Pancreas (tissue), 10 donors: ENCODE measurements at regions not wholly inside any gene's neighbourhood (a gene's known extent, or its start where the extent isn't known, plus 50 kb on each side); places are given as distances from the start of the nearest gene placed in this dataset.
A peak's percentile ranks its signal among the peaks of the same experiment; 100 is the strongest.

Experiments
- ATAC-seq, 4 donors: fragments of 200-7000 bp; cut with Tn5 transposase; one replicate each; pipeline versions ENCODE4 v1.8.0 to v1.9.1; 2020; ENCODE audit warnings: mild to moderate bottlenecking in 4 of 4, moderate library complexity in 4 of 4
- DNase-seq, 6 donors: peaks; one replicate each; pipeline ENCODE4 v3.0.0-alpha.2; 2020
- FAIRE-seq: peaks from 2 replicates; lab custom pipeline; 2012; peaks lifted over from hg19 to GRCh38; lab: Jason Lieb, UNC
- H3K27ac ChIP-seq, 4 donors: fragments of 200-600 bp; sonication (generic); 1 replicate in 3 of 4; 2 replicates in 1 of 4; pipeline versions ENCODE4 v1.5.0 to v1.8.0; 2020
- H3K27me3 ChIP-seq, 4 donors: fragments of 200-600 bp; one replicate each; pipeline ENCODE4 v1.8.0; 2021
- H3K36me3 ChIP-seq, 3 donors: fragments of 200-600 bp; sonication (generic) in 1 of 3; one replicate each; pipeline versions ENCODE4 v1.5.0 to v1.8.0; 2020 to 2021
- H3K4me1 ChIP-seq, 3 donors: fragments of 200-600 bp; one replicate each; pipeline ENCODE4 v1.8.0; 2021
- H3K4me3 ChIP-seq, 4 donors: fragments of 200-600 bp; sonication (generic) in 2 of 4; one replicate each; pipeline versions ENCODE4 v1.5.0 to v1.8.0; 2020 to 2021
- H3K9me3 ChIP-seq, 4 donors: fragments of 200-600 bp; one replicate each; pipeline ENCODE4 v1.8.0; 2021
- CTCF ChIP-seq, 4 donors: fragments of 200-600 bp; sonication (generic) in 3 of 4; IDR thresholded peaks; one replicate each; pipeline versions ENCODE4 v1.5.0 to v1.8.0; 2021; ENCODE audit warnings: antibody characterized with exemption in 4 of 4
- WGBS, 2 donors: extraction: QIAGEN DNeasy Blood & Tissue Kit; methylation state at CpG; one replicate each; pipeline ENCODE4 v1.1.7; 2013; 5-methylcytosine and 5-hydroxymethylcytosine counted together
- intact Hi-C, 3 donors: fragments of 100-400 bp; cut with DNase I; formaldehyde crosslinking; loops; one replicate each; pipeline versions ENCODE4 v1.11.1 to v1.14.2; 2022
- donor health status: healthy with polysubstance abuse.
- donor health status: DM: no; HTN: no; CAD: no; lungs with moderate emphysema.
- donor health status: DM: no; HTN: no; CAD: no.
- donor health status: control.
- donor health status: control.
- donor health status: Bipolar disorder and iron deficiency.
- donor health status: DM: yes; HTN: yes; CAD: no.
- donor health status: DM: no; HTN: no; CAD: no.
- donor health status: DM: no; HTN: no; CAD: no.
- donor health status: DM: yes; HTN: yes; CAD: no.

- WGBS, 2 donors = 65 to 71% methylated on average over 11 of the region's 11 CpGs
These were observed 248.5 kb upstream of the PDE3A start for GRCh38 chr12:20119596-20120402.

GRCh38 chr12:20120403-20120725, 248.0 kb upstream of the PDE3A start:
- ATAC-seq = no peak
- Histone ChIP-seq H3K4me3 (no peak overlapping the region), H3K9me3 (no peaks in the 10 kb centered on the region), H3K27me3 (no peaks in the 10 kb centered on the region), H3K4me1 (no peaks in the 10 kb centered on the region), H3K36me3 (no peaks in the 10 kb centered on the region), H3K27ac (no peak overlapping the region)
- intact Hi-C loops = no loop called here
- DNase-seq = no peak
- FAIRE-seq = no peak
- TF ChIP-seq CTCF (IDR thresholded peaks at IDR 0.05) = no peak

More at GRCh38 chr12:20119596-20120402, 248.5 kb upstream of the PDE3A start:
- Histone ChIP-seq H3K4me3 (no peak overlapping the region), H3K27ac (no peak overlapping the region), H3K27me3 (no peaks in the 10 kb centered on the region), H3K36me3 (no peaks in the 10 kb centered on the region), H3K9me3 (no peaks in the 10 kb centered on the region), H3K4me1 (no peaks in the 10 kb centered on the region)
- ATAC-seq (no peak), FAIRE-seq (peak; percentile 32), DNase-seq (no peak)
- intact Hi-C loops = no loop called here
- no peak for TF ChIP-seq CTCF (IDR thresholded peaks at IDR 0.05)

- Histone ChIP-seq H3K4me1 (no peaks in the 10 kb centered on the region), H3K9me3 (no peaks in the 10 kb centered on the region), H3K4me3 (no peak overlapping the region), H3K27ac (no peak overlapping the region), H3K27me3 (no peaks in the 10 kb centered on the region), H3K36me3 (no peaks in the 10 kb centered on the region)
- WGBS, 2 donors = 63 to 74% methylated on average over 4 of the region's 4 CpGs
- TF ChIP-seq CTCF (IDR thresholded peaks at IDR 0.05) = no peak
- intact Hi-C loops = no loop called here
- FAIRE-seq (no peak), DNase-seq (no peak), ATAC-seq (no peak)
These were observed 246.1 kb upstream of the PDE3A start for GRCh38 chr12:20122274-20122673.

- Histone ChIP-seq H3K9me3 (no peaks in the 10 kb centered on the region), H3K4me1 (no peaks in the 10 kb centered on the region), H3K4me3 (no peak overlapping the region), H3K36me3 (no peaks in the 10 kb centered on the region), H3K27ac (no peak overlapping the region), H3K27me3 (no peaks in the 10 kb centered on the region)
- 81 to 85% methylated on average over 4 of the region's 4 CpGs for WGBS, 2 donors
- intact Hi-C loops = no loop called here
- FAIRE-seq (no peak), ATAC-seq (no peak), DNase-seq (no peak)
- no peak for TF ChIP-seq CTCF (IDR thresholded peaks at IDR 0.05)
These were observed 244.9 kb upstream of the PDE3A start for GRCh38 chr12:20123465-20123864.

DNA sequence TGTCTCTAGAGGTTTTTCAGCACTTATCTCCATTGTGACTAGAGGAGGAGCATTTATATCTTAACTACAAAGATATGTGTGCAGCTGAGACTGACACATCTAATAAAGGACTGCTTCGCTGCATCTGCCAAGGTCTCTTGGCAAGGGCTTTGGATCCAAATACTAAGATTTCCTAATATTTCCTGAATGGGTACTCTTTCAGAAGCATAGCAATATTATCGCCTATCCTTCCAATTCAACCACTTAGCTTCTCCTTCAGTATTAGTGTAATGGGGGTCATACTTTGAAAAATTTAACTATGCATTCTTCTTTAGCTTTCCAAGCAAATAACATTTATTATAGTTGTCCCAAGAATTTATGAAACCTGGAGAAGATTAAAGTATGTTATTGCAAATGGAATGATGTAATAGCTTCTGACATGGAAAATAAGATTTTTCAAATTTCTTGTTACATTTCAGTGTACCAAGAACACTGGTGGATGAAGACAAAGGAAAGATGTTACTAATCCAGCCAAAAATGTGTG, 243.0 kb upstream of the PDE3A start:
- no peaks in the 10 kb centered on the region for H3K27me3 ChIP-seq
- H3K4me3 ChIP-seq = no peak overlapping the region
- no peaks in the 10 kb centered on the region for H3K4me1 ChIP-seq
- TF ChIP-seq CTCF (IDR thresholded peaks at IDR 0.05) = no peak
- intact Hi-C loops = no loop called here
- ATAC-seq (no peak), FAIRE-seq (no peak), DNase-seq (no peak)
- WGBS, 2 donors = 57 to 92% methylated on average over 2 of the region's 2 CpGs
- no peaks in the 10 kb centered on the region for H3K36me3 ChIP-seq
- H3K9me3 ChIP-seq = no peaks in the 10 kb centered on the region
- H3K27ac ChIP-seq = no peak overlapping the region
